ENCODE measurements at regions not wholly inside any gene's neighbourhood (a gene's known extent, or its start where the extent isn't known, plus 50 kb on each side); places are given as distances from the start of the nearest gene placed in this dataset.

DNA sequence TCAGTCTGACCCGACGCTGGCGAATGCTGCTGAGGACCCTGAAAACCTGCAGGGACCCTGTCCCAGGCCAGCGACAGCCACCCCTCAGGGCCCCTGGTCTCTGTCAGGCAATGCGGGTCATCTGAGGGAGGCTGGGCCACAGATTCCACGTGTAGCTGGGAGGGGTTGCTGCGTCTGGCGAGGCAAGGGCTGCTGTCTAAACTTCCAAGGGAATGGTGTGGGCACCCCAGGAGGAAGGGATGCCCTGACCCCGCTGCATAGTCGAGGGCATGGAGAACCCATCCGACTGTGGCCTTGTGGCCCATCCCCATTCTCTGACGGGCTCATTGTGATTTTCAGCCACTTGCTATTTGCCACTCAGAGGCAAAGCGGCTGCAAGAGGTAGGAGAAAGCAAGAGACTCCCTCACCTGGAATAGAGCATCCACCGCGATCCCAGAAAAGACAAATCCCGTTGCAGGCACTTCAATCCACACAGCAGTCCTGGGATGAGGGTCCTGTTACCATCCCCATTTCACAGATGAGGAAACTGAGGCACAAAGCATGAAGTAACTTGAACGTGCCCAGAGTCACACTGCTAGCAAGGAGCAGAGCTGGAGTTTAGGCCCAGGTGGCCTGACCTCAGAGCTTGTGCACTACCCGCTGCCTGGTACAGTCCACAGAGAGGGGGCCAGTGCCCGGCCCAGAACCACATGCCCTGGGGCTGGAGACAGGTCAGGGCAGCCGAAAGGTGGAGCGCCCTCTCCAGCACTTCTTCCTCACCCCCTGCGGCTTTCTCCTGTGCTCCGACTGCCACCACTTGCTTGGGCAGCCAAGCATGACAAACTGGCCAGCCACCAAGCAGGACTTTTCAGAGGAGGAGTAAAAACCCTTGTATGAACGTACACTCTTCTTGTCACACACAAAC, 163.8 kb upstream of the KLF14 start:
- no peak for DNase-seq

DNA sequence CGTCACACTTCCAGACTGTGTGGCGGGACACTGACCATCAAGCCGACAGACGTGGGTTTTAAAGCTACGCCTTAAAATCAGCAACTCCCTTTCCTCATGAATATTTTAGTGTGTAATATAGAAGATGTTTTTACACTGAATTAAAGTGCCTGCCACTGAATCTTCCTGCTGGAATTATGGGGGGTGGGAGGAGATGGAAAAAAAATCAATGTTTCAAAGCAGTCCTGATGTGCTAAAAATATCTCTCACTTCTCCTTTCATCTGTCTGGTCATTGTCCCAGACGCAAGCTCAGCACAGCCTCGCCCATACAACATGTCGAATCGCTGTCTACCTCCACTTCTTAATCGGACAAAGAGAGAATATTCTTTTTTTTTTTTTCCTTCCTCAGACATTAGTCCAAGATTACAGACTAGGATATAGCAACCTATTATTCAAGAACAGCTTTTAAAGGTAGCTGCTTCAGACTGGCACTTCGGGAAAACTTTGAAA, 165.1 kb upstream of the KLF14 start:
- DNase-seq: no peak

GRCh38 chr7:130899638-130900401, 165.8 kb upstream of the KLF14 start:
- no peak for DNase-seq

GRCh38 chr7:130900471-130901076, 166.6 kb upstream of the KLF14 start:
- DNase-seq: no peak

- DNase-seq: no peak
Measured at GRCh38 chr7:130901209-130901783, 167.3 kb upstream of the KLF14 start.

GRCh38 chr7:130902755-130903357, 168.8 kb upstream of the KLF14 start:
- no peak for DNase-seq

DNA sequence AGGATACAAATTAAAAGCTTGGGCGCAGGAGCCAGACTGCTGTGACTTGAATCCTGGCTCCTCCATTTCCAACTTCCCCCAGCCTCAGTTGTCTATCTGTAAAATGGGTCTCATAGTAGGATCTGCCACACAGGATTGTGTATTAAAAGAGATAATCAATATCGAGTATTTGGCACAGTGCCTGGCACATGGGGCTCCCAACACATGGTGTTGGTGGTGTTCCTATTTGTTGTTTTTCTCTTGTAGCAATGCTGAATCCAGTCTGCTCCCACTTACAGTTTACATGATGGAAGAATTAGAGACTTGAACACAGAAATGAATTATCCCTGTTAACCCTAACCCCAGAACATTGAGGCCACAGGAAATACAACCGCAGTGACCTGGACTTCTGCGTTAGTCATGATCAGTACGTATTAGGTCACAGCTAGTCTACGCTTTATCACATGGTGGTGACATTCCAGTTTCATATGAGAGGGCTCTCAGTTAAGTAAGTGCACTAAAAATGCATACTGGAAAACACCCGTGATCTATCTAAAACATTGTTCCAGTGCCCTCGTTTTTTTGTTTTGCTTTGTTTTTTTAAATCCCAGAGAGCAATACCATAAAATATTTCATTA, 169.5 kb upstream of the KLF14 start:
- DNase-seq: no peak

- no peak for DNase-seq
Measured at GRCh38 chr7:130904031-130904757, 170.2 kb upstream of the KLF14 start.

- DNase-seq: no peak
Measured at GRCh38 chr7:130904792-130905191, 170.8 kb upstream of the KLF14 start.

- DNase-seq: no peak
Measured at GRCh38 chr7:130906575-130906974, 172.6 kb upstream of the KLF14 start.

GRCh38 chr7:130907439-130907838, 173.4 kb upstream of the KLF14 start:
- no peak for DNase-seq

- DNase-seq: no peak
Measured at GRCh38 chr7:130908345-130909160, 174.5 kb upstream of the KLF14 start.

DNA sequence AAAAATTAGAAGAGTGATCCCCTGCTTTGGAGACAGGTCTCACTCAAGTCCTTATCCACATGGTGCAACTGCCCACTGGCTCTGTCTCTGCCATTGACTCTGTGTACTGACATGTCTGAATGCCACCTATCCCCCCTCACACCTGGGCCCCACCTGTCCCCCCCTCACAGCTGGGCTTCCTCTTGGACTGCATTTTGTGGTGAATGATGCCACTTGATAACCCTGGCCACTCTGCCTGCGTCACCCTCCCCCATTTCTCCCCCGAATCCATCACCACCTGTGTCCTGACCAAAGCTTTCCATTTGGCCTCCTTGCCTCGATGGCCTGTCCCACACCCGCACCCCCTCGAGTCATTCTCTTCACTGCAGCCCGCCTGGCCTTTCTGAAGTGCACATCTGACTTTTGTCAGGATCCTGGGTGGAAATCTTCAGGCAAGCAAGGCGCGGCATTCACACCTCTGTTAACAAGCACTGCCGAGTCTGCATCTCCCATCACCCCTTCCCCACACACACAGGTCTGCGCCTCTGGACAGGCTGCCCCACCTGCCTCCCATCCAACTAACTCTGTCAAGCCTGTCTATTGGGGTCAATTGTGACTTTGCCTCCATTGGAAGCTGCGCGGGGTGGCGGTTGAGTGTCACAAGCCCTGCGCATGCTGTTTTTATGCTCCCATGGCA, 175.3 kb upstream of the KLF14 start:
- no peak for DNase-seq

DNA sequence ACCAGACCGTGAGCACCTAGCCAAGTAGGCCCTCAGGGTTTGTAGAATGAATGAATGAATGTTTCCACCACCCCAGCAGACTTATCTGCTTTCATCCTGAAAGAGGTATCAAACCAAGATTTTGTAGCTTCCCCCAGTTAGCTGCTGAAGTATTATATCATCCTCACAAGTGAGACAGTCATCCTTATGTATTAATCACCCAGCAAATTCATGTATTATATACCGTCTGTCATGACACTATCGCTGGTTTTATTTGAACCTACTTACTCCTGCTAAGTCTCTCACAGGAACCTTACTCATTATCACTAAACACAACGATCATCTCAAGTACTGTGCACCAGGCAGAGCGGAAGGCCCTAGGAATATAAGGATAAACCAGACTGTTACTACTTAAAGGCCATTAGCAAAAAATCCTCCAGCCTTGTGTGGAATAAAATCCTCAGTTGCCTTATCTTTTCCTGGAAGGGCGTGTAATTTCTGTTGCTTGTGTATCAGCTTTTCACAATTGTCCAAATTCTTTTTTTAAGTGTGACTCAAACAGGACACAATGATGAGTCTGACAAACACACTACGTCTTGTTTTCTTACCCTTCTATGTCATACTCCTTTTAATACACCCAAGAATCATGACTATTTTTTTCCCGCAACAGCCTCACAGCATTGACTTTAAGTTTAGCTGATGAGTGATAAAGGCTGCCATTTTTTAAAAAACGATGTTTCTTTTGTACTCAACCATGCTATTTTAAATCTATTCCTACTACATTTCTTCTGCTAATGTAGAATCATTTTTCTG, 176.1 kb upstream of the KLF14 start:
- DNase-seq: no peak

GRCh38 chr7:130910949-130911944, 177.2 kb upstream of the KLF14 start:
- DNase-seq: no peak

DNA sequence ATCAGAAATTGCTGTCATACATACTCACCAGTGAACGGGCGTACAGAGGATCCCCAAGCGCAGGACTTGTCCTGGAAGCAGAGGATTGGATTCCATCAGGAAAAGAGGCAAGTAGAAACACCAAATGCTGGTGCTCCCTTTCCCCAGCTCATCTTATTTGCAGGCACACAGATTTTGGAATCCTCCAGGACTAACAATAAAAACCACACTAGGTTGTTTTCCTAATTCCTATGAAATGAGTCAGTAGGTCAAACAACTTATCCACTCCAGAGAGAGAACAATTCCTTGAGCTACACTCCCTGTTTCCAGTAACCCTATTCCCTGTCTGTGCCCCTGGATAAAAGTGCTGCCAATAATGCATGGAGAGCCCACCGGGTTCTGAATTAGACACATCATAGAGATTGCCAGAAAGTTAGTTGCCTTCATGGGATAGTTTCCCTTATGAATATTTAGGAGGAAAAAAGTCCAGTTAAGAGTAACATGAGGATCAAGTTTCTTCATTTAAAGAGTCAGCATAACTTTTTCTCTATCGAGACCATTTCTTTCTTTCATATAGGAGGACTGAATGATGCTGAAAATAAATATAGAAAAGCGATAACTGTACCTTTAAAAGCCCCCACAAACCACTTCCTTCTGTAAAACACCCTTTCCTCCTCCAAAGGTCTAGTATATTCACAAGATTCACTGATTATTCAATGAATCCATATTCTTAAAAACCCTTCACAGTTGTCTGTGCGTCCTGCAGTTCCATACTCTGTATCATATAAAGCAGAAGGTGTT, 178.3 kb upstream of the KLF14 start:
- DNase-seq: no peak
